GM13977 (cell line): ENCODE measurements at regions not wholly inside any gene's neighbourhood (a gene's known extent, or its start where the extent isn't known, plus 50 kb on each side); places are given as distances from the start of the nearest gene placed in this dataset.

Experiments
- DNase-seq: peaks from one replicate; pipeline ENCODE4 v3.0.0; 2012; ENCODE audit warnings: low spot score
- CTCF ChIP-seq: IDR thresholded peaks from 2 replicates; pipeline ENCODE4 v1.5.1; 2012; ENCODE audit warnings: mild to moderate bottlenecking, control low read depth; ENCODE audit not compliant: insufficient read depth; ENCODE audit errors: extremely low read depth, missing control alignments
- in situ Hi-C: fragments of 300-500 bp; cut with MboI; formaldehyde crosslinking; loops from one replicate; pipeline ENCODE4 v1.12.0; 2022; ENCODE audit warnings: low sequenced_read_pairs, low pct_unique_long_range_greater_than_20kb, mixed read lengths, inconsistent platforms; ENCODE audit not compliant: unreplicated experiment

DNA sequence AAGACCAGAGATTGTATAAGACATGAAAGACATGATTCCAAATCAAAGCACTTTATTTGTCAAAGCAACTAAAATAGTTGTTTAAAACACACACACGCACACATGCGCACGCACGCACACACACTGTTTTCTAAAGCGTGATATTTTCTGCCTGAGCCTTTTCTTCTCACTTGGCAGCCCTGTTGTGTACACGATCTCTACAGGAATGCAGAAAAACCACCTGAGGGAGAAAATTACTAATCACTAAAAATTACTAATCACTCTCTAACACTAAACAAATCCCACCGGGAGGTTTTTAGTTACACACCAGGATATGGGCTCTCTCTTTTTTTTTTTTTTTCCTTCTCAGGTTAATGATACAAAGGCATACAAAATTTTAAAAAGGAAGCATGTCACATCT is 160.1 kb upstream of the ATP11B start:
- in situ Hi-C loops = no loop called here
- no peak for DNase-seq
- no peak for TF ChIP-seq CTCF

DNA sequence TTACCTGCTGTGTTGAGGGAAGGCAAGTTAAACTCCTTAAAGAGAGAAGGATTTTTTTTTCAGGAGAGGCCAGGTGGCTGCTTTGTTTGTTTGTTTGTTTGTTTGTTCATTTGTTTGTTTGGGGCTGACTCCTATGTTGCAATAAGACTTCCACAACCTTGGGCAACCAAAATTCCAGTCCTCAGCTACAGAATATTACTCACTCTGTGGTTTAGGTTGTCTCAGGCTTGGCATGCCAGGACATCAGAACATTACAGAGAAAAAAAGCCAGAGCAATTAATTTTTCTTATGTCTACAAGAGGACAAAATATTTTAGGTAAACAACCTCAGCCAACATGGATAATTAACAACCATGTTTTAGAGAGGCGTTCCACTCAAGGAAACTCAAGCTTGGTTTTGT is 156.7 kb upstream of the ATP11B start:
- in situ Hi-C loops = no loop called here
- no peak for TF ChIP-seq CTCF
- no peak for DNase-seq

DNA sequence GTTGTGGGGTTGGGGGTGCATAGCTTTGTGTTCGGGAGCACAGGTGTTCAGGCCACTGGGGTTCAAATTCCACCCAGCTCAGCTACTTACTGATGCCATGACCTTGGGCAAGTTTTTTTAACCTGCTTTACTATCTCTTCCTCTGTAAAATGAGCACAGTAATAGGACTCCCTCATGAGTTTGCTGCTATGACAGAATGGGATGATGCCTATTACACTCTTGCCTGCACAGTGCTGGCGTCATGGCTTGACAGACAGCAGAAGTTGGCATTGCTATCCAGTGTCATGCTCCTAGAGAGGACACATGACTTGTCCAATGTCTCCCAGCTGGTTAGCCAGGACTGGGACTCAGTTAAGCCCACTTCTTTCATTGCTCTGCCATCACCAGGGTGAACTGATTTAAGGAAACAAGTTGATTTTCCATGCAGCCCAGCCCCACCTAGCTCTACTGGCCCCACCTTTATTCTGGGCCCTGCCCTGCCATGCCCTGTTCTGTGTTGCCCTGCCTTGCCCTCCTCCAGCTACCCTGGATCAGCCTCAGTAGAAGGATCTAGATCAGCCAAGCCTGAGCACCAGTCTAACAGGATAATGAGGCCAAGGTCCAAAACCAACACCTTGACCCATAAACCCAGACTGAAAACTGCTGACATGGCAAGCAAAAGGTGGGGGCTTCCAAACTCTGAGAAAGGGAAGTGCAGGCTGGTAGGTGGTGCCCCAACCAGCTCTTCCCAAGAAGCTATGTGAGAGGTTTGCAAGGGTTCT is 155.8 kb upstream of the ATP11B start:
- in situ Hi-C loops = no loop called here
- DNase-seq = no peak
- TF ChIP-seq CTCF = no peak

- no peak for TF ChIP-seq CTCF
- in situ Hi-C loops = no loop called here
- DNase-seq = no peak
These were observed 149.3 kb upstream of the ATP11B start for GRCh38 chr3:182644013-182644412.

DNA sequence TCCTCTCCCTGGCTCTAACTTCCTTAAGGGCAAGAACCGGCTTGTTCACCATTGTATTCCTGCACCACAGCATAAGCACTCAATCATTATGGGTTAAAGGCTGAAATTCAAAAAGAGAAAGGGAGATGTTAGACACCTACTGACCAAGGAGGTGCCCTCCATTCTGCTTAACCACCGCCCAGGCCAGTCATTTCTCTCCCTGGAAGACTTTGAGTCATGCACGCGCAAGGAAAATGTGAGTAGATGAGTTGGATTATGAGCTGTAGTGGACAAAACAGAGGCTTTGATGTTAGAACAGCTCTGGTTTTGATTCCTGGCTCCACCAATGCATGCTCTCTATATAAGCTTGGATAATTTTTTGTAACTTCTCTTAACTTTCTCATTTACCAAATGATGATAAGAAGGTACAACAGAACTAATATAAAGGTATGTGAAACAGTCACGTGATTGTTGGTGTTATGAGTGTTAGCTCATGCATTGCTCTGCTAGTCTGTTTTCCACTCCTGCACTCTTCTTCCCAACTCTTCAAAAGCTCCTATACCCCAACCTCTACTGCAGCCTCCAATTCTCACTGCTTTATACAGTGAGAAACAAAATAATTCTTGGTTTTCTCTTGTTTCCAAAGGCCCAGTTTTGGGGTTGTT is 148.4 kb upstream of the ATP11B start:
- in situ Hi-C loops = no loop called here
- TF ChIP-seq CTCF = no peak
- no peak for DNase-seq

DNA sequence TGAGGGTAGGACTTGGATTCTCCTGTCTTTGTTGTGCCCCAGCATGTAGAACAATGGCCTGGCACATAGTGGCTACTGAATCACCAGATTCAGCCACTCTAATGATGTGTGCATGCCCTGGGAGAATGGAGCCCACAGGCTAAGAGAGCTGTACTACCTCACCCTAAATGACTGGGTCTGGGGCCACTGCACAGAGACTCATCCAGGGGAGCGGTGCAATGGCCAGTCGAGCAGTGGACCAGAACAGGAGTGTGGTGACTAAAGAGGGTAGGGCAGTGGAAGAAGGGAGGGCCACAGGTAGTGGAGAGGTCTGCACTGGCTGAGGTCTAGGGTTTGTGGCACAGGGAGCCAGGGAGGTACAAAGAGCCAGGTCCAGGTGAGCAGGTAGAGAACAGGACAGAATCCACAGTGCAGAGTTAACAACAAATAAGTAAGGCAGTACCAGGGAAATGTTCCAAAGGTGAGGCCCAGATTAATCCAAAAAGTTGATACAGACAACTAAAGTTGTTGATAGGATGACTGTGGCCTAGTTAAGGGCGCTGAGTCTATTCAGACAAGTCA is 142.7 kb upstream of the ATP11B start:
- TF ChIP-seq CTCF = no peak
- no peak for DNase-seq
- in situ Hi-C loops = no loop called here
